ENCODE measurements at regions not wholly inside any gene's neighbourhood (a gene's known extent, or its start where the extent isn't known, plus 50 kb on each side); places are given as distances from the start of the nearest gene placed in this dataset.

GRCh38 chr17:63109661-63110060 is 143.6 kb downstream of the TANC2 start:
- no peak for DNase-seq
- no peaks in the 10 kb centered on the region for H3K27me3 ChIP-seq
- intact Hi-C loops (cut with DNase I; ENCODE audit: low total_unique reads) = no loop called here
- H3K36me3 ChIP-seq = no peaks in the 10 kb centered on the region
- H3K4me3 ChIP-seq = no peak overlapping the region
- H3K4me1 ChIP-seq = no peaks in the 10 kb centered on the region
- TF ChIP-seq, protein P1, sequence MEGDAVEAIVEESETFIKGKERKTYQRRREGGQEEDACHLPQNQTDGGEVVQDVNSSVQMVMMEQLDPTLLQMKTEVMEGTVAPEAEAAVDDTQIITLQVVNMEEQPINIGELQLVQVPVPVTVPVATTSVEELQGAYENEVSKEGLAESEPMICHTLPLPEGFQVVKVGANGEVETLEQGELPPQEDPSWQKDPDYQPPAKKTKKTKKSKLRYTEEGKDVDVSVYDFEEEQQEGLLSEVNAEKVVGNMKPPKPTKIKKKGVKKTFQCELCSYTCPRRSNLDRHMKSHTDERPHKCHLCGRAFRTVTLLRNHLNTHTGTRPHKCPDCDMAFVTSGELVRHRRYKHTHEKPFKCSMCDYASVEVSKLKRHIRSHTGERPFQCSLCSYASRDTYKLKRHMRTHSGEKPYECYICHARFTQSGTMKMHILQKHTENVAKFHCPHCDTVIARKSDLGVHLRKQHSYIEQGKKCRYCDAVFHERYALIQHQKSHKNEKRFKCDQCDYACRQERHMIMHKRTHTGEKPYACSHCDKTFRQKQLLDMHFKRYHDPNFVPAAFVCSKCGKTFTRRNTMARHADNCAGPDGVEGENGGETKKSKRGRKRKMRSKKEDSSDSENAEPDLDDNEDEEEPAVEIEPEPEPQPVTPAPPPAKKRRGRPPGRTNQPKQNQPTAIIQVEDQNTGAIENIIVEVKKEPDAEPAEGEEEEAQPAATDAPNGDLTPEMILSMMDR (IDR thresholded peaks at IDR 0.05) = no peak
- H3K9me3 ChIP-seq = no peaks in the 10 kb centered on the region
- no peak overlapping the region for H3K27ac ChIP-seq

DNA sequence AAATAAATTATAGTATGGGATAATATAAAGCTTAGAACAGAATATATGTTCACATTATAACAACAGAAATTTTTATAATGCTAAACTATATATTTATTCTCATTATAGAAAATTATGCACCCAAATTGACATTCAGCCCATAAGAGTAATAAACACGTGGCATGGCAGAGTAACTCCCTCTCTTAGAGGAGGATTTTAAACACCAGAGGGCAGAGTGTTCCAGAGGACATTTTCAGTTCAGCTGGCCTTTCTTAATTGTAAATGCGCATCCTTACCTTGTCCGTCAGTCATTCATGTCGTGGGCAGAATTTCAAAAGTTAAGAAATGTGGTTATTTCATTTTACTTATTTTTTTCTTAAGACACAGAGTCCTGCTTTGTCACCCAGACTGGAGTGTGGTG is 147.1 kb downstream of the TANC2 start:
- no peak for DNase-seq
- H3K4me3 ChIP-seq = no peak overlapping the region
- H3K9me3 ChIP-seq = no peaks in the 10 kb centered on the region
- no peaks in the 10 kb centered on the region for H3K4me1 ChIP-seq
- H3K27ac ChIP-seq = no peak overlapping the region
- intact Hi-C loops (cut with DNase I; ENCODE audit: low total_unique reads) = no loop called here
- H3K27me3 ChIP-seq = no peaks in the 10 kb centered on the region
- H3K36me3 ChIP-seq = no peaks in the 10 kb centered on the region
- TF ChIP-seq, protein P1 (IDR thresholded peaks at IDR 0.05) = no peak

DNA sequence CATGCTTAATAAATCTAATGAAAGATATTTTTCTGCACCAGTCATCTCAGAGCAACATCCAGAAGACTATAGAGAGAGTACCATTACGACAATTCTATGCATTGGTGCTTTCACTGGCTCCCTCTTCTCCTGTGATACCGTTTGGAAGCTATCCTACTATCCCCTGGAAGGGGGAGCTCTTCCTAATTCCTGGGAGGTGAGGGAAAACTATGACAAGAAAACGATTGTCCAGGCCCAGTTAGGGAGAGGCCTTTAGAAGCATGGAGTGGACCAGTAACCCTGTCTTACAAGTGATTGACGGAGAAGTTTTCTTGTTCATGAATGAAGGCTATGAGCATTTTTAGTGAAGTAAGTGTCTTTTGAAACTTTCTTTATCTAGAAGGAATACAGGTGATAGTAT is 150.2 kb downstream of the TANC2 start:
- no peaks in the 10 kb centered on the region for H3K27me3 ChIP-seq
- TF ChIP-seq, protein P1 (IDR thresholded peaks at IDR 0.05) = no peak
- intact Hi-C loops (cut with DNase I; ENCODE audit: low total_unique reads) = no loop called here
- DNase-seq = no peak
- H3K36me3 ChIP-seq = no peaks in the 10 kb centered on the region
- no peak overlapping the region for H3K27ac ChIP-seq
- H3K9me3 ChIP-seq = no peaks in the 10 kb centered on the region
- H3K4me1 ChIP-seq = no peaks in the 10 kb centered on the region
- H3K4me3 ChIP-seq = no peak overlapping the region

GRCh38 chr17:63116967-63117830 is 151.2 kb downstream of the TANC2 start:
- Histone ChIP-seq H3K4me3 (no peak overlapping the region), H3K27me3 (no peaks in the 10 kb centered on the region), H3K27ac (no peak overlapping the region), H3K4me1 (no peaks in the 10 kb centered on the region), H3K36me3 (no peaks in the 10 kb centered on the region), H3K9me3 (no peaks in the 10 kb centered on the region)
- TF ChIP-seq, protein P1 (IDR thresholded peaks at IDR 0.05) = no peak
- DNase-seq = no peak
- intact Hi-C loops (cut with DNase I; ENCODE audit: low total_unique reads) = no loop called here

DNA sequence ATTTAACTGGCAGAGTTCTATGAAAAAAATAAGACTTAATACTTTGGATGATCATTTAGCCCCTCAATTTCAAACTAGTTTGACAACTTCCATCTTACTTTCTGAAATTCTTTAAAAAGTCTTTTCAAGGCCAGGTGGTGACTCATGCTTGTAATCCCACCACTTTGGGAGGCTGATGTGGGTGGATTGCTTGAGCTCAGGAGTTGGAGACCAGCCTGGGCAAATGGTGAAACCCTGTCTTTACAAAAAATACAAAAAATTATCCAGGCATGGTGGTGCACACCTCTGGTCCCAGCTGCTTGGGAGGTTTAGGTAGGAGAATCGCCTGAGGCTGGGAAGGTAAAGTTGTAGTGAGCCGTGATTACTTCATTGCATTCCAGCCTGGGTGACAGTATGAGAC is 154.4 kb downstream of the TANC2 start:
- Histone ChIP-seq H3K4me1 (no peaks in the 10 kb centered on the region), H3K27ac (no peak overlapping the region), H3K9me3 (no peaks in the 10 kb centered on the region), H3K4me3 (no peak overlapping the region), H3K27me3 (no peaks in the 10 kb centered on the region), H3K36me3 (no peaks in the 10 kb centered on the region)
- TF ChIP-seq, protein P1 (IDR thresholded peaks at IDR 0.05) = no peak
- DNase-seq = no peak
- intact Hi-C loops (cut with DNase I; ENCODE audit: low total_unique reads) = no loop called here

Measured in tibial artery (tissue), 4 donors.